ENCODE measurements at regions not wholly inside any gene's neighbourhood (a gene's known extent, or its start where the extent isn't known, plus 50 kb on each side); places are given as distances from the start of the nearest gene placed in this dataset.

DNA sequence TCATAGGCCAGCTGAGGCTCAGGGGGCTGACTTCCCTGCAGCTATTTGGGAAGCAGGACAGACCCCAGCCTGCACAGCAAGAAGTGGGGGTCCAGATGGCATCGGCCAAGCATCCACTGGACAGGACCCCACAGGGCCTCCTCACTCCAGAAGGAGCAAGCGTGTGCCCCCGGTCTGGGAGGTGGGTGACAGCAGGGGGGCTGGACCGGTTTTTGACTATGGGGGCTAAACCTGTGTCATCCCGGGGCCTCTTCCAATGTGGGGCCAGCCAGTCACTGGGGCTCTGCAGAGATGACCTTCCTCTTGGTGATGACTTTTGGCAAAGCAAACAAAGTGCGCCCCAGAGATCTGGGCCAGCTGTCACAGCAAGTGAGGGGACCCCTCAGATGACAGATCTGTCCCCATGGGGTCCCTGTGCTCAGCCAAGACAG is 163.9 kb downstream of the OLFM1 start:
- TF ChIP-seq, protein P1, sequence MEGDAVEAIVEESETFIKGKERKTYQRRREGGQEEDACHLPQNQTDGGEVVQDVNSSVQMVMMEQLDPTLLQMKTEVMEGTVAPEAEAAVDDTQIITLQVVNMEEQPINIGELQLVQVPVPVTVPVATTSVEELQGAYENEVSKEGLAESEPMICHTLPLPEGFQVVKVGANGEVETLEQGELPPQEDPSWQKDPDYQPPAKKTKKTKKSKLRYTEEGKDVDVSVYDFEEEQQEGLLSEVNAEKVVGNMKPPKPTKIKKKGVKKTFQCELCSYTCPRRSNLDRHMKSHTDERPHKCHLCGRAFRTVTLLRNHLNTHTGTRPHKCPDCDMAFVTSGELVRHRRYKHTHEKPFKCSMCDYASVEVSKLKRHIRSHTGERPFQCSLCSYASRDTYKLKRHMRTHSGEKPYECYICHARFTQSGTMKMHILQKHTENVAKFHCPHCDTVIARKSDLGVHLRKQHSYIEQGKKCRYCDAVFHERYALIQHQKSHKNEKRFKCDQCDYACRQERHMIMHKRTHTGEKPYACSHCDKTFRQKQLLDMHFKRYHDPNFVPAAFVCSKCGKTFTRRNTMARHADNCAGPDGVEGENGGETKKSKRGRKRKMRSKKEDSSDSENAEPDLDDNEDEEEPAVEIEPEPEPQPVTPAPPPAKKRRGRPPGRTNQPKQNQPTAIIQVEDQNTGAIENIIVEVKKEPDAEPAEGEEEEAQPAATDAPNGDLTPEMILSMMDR (IDR thresholded peaks at IDR 0.05): no peak
- no peak for TF ChIP-seq POLR2A (IDR thresholded peaks at IDR 0.05)
